ES-I3 (cell line): ENCODE measurements at regions not wholly inside any gene's neighbourhood (a gene's known extent, or its start where the extent isn't known, plus 50 kb on each side); places are given as distances from the start of the nearest gene placed in this dataset.
"Not testable (repeated sequence)": the region's sequence is repeated elsewhere in the genome, so short reads cannot be mapped to it uniquely, and the experiment has no call there.

ENCODE experiments used
- H3K36me3 ChIP-seq: 2 replicates; pipeline ENCODE4 v1.6.1; 2013; ENCODE audit warnings: mild to moderate bottlenecking, low read length, control low read depth, moderate library complexity; ENCODE audit not compliant: insufficient read depth
- H3K4me1 ChIP-seq: 2 replicates; pipeline ENCODE4 v1.6.1; 2013; ENCODE audit warnings: mild to moderate bottlenecking, control low read depth, low read length; ENCODE audit not compliant: insufficient read depth
- H3K9ac ChIP-seq: 2 replicates; pipeline ENCODE4 v1.6.1; 2013; ENCODE audit warnings: low read depth, mild to moderate bottlenecking, low read length, moderate library complexity
- H3K9me3 ChIP-seq: 2 replicates; pipeline ENCODE4 v1.6.1; 2013; ENCODE audit warnings: mild to moderate bottlenecking, low read length, moderate library complexity; ENCODE audit not compliant: control insufficient read depth, insufficient read depth

DNA sequence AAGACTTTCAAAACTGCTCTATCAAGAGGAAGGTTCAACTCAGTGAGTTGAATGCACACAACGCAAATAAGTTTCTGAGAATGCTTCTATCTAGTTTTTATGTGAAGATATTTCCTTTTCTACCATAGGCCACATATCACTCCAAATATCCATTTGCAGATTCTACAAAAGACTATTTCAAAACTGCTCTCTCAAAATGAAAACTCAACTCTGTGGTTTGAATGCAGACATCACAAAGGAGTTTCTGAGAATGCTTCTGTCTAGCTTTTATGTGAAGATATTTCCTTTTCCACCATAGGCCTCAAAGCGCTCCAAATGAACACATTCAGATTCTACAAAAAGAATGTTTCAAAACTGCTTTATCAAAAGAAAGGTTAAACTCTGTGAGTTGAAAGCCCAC lies 1093.1 kb upstream of the DEFB115 start:
- H3K36me3 ChIP-seq, H3K9me3 ChIP-seq, H3K4me1 ChIP-seq, H3K9ac ChIP-seq: not testable (repeated sequence)

DNA sequence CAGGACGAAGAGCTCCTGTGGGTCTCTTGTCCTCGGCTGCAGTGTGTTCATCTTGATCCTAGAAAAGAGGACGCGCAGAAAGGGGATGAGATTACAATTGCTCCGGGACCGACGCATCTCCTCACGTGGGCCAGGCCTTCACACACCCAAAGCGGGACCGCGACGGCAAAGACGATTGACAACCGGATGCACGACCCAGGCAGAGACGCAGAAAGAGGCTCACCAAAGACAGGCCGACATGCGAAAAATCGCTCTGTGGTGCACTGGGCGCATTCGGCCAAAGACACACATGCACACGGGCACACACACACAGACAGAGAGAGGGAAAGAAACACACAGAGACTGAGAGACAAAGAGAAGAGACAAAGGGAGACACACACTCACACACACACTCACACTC lies 1089.9 kb upstream of the DEFB115 start:
- Histone ChIP-seq H3K9me3 (no peaks in the 10 kb centered on the region), H3K9ac (no peak overlapping the region), H3K36me3 (no peaks in the 10 kb centered on the region), H3K4me1 (no peaks in the 10 kb centered on the region)

DNA sequence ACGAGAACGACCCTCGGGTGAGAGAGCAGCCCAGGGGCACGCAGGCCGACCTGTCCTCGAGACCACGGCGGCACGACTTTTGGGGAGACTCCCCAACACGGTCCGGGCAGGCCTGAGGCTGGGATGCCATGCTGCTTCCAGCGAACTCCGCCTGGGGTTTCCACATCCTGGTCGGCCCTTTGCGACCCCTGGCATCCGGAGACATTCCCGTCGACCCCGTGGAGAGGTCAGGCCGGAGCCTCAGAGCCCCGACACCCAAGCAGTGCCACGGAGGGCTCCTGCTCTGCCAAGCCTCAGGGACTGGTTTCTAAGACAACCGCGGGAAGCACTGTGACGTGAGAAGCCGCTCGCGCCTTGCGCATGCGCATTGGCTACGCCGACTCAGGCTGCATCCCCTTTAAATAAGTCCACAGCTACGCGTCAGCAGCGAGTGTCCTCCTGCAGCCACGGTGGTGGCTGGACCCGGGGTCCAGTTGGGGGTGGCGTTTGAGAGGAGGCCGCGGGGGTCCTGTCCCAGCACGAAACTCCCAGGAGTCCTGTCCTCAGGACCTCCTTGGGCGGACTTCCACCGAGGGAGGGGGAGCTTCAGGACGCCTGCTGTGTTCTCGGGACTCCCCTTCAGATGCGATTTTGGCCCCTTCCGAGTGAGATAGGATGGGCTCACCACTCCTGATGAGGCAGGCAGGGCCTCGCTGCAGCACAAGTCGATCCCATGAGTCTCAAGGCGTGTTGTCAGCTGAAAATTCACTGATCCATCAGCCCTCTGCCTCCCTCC lies 1089.3 kb upstream of the DEFB115 start:
- Histone ChIP-seq H3K9ac (no peak overlapping the region), H3K9me3 (no peaks in the 10 kb centered on the region), H3K36me3 (no peaks in the 10 kb centered on the region), H3K4me1 (no peaks in the 10 kb centered on the region)

DNA sequence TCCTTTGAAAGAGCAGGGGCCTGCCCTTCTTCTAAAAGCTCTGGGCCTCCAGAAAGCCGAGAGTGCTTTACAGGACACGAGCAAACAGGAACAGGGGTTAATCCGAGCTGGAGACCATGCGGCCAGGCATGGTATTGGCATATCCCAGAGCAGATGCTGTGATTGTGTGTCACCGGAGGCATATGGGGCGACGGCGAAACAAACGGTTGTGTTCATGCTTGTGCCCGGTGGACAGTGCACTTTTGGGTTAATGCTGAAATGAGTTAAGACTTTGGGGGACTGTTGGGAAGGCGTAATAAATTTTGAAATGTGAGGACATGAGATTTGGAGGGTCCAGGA lies 1088.7 kb upstream of the DEFB115 start:
- Histone ChIP-seq H3K9me3 (no peaks in the 10 kb centered on the region), H3K4me1 (no peaks in the 10 kb centered on the region), H3K36me3 (no peaks in the 10 kb centered on the region), H3K9ac (no peak overlapping the region)

DNA sequence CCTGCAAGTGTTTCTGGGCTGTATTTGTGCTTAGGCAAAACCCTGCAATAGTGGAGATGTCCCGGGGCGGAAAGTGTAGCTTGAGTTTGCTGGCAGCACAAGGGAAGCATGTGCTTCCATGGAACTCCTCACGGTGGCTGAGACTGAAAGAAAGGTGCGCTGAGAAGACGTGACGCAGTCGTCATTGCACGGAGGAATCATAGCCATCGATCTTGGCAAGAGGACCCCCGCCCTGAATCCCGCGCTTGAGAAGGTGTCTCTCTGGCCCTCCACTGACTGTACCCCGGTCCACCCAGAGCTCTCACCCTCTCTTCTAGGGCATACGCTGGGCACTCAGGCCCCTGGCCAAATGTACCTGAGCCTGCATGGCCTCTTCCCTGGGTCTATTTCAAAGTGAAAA lies 1081.8 kb upstream of the DEFB115 start:
- no peaks in the 10 kb centered on the region for H3K36me3 ChIP-seq
- H3K4me1 ChIP-seq = no peaks in the 10 kb centered on the region
- H3K9ac ChIP-seq = no peak overlapping the region
- no peaks in the 10 kb centered on the region for H3K9me3 ChIP-seq

DNA sequence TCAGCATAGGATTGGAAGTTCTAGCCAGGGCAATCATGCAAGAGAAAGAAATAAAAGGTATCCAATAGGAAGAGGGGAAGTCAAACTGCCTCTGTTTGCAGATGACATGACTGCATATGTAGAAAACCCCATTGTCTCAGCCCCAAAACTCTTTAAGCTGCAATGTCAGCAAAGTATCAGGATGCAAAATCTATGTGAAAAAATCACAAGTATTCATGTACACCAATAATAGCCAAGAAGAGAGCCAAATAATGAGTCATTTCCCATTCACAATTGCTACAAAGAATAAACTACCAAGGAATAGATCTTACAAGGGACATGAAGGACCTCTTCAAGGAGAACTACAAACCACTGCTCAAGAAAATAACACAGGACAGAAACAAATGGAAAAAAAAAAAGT lies 1074.3 kb upstream of the DEFB115 start:
- not testable (repeated sequence) for H3K9ac ChIP-seq, H3K36me3 ChIP-seq, H3K4me1 ChIP-seq, H3K9me3 ChIP-seq

DNA sequence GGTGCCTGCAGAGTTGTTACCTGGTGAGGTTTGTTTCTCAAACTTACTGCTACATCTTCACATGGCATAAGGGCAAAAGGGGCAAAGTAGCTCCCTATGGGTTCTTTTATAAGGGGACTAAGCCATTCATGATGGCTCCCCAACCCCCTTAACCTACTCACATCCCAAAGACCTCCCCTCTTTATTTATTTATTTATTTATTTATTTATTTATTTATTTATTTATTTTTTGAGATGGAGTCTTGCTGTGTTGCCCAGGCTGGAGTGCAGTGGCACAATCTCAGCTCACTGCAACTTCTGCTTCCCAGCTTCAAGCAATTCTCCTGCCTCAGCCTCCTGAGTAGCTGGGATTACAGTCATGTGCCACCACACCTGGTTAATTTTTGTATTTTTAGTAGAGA lies 1065.7 kb upstream of the DEFB115 start:
- not testable (repeated sequence) for H3K36me3 ChIP-seq, H3K9me3 ChIP-seq, H3K4me1 ChIP-seq, H3K9ac ChIP-seq

DNA sequence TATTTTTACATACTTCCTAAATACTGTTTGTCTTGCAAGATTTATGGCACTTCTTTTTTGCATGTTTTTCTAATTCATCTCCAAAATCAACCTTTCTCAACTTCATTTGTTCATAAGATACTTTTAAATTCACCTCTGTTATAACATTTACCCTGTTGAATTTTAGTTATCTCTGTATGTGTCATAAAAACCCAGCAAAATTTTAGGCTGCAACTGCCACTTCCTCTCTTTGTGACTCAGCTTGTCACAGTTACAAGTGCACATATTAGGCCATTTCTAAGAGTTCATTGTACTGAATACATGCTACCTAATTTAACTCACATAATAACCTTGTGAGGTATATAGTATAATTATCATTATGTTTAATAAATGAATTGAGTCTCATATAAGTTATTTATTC lies 1023.0 kb upstream of the DEFB115 start:
- H3K36me3 ChIP-seq, H3K9ac ChIP-seq, H3K9me3 ChIP-seq, H3K4me1 ChIP-seq: not testable (repeated sequence)

DNA sequence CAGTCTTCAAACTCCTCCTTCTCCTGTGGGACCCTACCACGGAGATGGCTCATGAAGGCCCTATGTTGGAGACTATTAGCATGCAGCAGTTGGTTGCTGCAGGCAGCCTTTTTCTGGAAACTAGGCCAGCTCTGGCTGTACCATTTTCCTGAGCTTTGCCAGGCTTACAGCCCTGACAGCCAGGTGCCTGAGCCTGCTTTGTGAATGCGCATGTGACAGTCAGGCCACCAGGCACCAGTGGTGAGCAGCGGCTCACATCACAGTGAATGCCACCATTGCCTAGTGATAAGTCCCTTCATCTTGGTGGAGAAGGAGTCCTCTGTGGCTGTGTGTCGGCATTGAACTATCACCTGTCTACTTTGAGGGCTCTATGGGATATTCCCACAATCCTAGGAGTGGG lies 982.4 kb upstream of the DEFB115 start:
- H3K4me1 ChIP-seq, H3K36me3 ChIP-seq, H3K9me3 ChIP-seq, H3K9ac ChIP-seq: not testable (repeated sequence)

DNA sequence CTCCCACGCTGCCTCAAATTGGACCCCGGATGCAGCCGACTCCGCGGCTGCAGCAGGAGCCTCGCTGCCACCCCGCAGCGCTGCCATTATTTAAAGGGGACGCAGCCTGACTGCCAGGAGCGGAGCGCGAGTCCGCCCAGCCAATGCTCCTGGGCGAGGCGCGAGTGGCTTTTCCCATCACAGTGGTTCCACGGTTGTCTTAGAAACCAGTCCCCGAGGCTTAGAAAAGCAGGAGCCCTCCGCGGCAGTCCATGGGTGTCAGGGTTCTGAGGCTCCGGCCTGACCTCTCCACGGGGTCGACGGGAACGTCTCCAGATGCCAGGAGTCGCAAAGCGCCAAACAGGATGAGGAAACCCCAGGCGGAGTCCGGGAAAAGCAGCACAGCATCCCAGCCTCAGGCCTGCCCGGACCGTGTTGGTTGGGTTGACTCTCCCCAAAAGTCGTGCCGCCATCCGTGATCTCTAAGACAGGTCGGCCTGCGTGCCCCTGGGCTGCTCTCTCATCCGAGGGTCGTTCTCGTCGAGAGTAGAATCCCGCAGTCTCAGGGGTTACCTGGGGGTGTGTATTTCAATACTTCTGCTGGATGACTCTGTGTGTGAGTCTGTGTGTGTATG lies 975.8 kb upstream of the DEFB115 start:
- H3K4me1 ChIP-seq = no peaks in the 10 kb centered on the region
- H3K36me3 ChIP-seq = no peaks in the 10 kb centered on the region
- no peak overlapping the region for H3K9ac ChIP-seq
- H3K9me3 ChIP-seq = no peaks in the 10 kb centered on the region

DNA sequence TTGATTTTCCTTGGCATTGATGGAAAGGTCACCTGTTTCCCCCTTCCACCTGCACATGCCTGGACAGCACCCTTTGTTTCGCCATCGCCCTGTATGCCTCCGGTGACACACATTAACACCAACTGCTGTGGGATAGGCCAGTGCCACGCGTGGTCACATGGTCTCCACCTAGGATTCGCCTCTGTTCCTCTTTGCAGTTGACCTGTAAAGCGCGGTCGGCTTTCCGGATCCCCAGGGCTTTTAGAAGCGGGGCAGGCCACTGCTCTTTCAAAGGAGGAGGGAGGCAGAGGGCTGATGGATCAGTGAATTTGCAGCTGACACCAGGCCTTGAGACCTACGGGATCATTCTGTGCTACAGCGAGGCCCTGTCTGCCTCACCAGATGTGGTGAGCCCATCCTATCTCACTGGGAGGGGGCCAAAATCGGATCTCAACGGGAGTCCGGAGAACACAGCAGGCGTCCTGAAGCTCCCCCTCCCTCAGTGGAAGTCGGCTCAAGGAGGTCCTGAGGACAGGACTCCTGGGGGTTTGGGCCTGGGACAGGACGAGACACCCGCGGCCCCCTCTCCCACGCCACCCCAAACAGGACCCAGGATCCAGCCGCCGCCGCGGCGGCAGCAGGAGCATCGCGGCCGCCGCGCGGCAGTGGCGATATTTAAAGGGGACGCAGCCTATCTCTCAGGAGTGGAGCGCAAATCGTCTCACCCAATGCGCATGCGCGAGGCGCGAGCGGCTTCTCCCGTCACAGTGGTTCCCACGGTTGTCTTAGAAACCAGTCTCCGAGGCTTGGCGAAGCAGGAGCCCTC lies 973.8 kb upstream of the DEFB115 start:
- H3K9me3 ChIP-seq, H3K36me3 ChIP-seq, H3K4me1 ChIP-seq, H3K9ac ChIP-seq: not testable (repeated sequence)

DNA sequence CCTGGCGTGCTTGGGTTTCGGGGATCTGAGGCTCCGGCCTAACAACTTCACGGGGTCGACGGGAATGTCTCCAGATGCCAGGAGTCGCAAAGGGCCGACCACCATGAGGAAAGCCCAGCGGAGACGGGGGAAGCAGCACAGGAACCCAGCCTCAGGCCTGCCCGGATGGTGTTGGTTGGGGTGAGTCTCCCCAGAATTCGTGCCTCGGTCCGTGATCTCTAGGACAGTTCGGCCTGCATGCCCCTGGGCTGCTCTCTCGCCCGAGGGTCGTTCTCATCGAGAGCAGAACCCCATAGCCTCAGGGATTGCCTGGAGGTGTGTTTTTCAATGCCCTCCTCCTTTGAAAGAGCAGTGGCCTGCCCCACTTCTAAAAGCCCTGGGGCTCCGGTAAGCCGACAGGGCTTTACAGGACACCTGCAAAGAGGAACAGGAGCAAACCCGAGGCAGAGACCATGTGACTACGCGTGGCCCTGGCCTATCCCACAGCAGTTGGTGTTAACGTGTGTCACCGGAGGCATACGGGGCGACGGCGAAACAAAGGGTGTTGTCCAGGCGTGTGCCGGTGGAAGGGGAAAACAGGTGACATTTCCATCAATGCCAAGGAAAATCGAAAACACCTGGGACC lies 973.1 kb upstream of the DEFB115 start:
- no peaks in the 10 kb centered on the region for H3K36me3 ChIP-seq
- H3K9me3 ChIP-seq = no peaks in the 10 kb centered on the region
- H3K4me1 ChIP-seq = no peaks in the 10 kb centered on the region
- H3K9ac ChIP-seq = no peak overlapping the region

DNA sequence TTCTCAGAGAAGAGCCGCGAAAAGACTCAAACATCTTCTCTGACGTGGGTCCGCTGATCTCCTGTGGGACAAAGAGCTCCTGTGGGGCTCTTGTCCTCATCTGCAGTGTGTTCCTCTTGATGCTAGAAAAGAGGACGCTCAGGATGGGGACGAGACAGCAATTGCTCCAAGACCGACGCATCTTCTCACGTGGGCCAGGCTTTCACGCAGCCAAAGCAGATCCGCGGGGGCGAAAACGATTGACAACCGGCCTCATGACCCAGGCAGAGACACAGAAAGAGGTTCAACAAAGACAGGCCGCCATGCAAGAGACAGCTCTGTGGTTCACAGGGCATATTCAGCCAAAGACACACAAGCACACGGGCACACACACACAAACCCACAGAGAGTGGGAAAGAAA lies 971.8 kb upstream of the DEFB115 start:
- Histone ChIP-seq H3K4me1 (no peaks in the 10 kb centered on the region), H3K9ac (no peak overlapping the region), H3K9me3 (no peaks in the 10 kb centered on the region), H3K36me3 (no peaks in the 10 kb centered on the region)

DNA sequence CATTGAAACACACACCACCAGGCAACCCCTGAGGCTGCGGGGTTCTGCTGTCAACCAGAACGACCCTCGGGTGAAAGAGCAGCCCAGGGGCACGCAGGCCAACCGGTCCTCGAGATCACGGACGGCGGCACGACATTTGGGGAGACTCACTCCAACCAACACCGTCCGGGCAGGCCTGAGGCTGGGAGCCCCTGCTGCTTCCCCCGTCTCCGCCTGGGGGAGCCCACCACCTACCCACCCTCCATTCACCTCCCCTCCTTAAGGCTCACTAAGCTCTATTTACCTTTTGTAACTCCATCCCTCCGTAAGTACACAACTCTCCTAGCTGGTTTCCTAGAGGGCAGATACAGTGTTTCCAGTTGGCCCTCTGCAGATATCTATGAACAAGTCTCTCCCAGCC lies 971.3 kb upstream of the DEFB115 start:
- Histone ChIP-seq H3K9me3 (no peaks in the 10 kb centered on the region), H3K4me1 (no peaks in the 10 kb centered on the region), H3K36me3 (no peaks in the 10 kb centered on the region), H3K9ac (no peak overlapping the region)

DNA sequence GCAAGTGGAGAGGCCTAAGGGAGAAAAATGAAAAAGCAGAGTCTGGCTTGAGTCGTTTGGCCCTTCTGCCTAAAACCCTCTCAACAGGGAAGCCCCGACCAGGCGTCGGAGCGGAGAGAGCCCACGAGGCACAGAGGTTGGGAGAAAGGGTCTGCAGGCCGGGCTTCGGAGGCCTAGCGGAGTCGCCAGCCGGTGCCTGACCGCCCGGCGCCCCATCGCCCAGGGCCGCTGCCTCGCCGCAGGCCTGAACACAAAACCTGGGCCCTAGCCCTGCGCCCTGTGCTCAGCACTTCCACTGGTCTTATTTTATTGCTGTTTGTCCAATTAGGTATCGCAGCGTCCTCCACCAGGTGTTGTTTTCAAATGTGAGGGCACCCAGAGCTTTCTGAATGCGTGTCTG lies 970.0 kb upstream of the DEFB115 start:
- not testable (repeated sequence) for H3K4me1 ChIP-seq, H3K9me3 ChIP-seq, H3K9ac ChIP-seq, H3K36me3 ChIP-seq
